CD4-positive, alpha-beta T cell (primary cell): ENCODE measurements at regions not wholly inside any gene's neighbourhood (a gene's known extent, or its start where the extent isn't known, plus 50 kb on each side); places are given as distances from the start of the nearest gene placed in this dataset.

Source experiments
- ATAC-seq: fragments of 200-7000 bp; cut with Tn5 transposase; one replicate; pipeline ENCODE4 v1.10.0; 2022; ENCODE audit warnings: mild to moderate bottlenecking; ENCODE audit not compliant: poor library complexity
- CTCF ChIA-PET: fragments of 350-600 bp; sonication (Branson Sonifier 250); formaldehyde crosslinking; loops from one replicate; lab custom pipeline; 2021; ENCODE audit warnings: antibody characterized with exemption, inconsistent platforms; lab: Charles Lee
- POLR2A ChIA-PET: fragments of 350-600 bp; sonication (Branson Sonifier 250); formaldehyde crosslinking; loops from one replicate; lab custom pipeline; 2021; ENCODE audit warnings: antibody characterized with exemption, inconsistent platforms; lab: Charles Lee
- DNase-seq, 14 experiments: peaks; one replicate each; pipeline ENCODE4 v3.0.0-alpha.2; 2013 to 2020; ENCODE audit warnings: mixed read lengths in 2 of 14
- H3K27ac ChIP-seq, 2 donors: one replicate each; pipeline versions ENCODE4 v1.5.1 to v1.7.0; 2013; ENCODE audit warnings: low read length in 2 of 2, low read depth in 1 of 2, mild to moderate bottlenecking in 1 of 2
- H3K27me3 ChIP-seq, 2 experiments: 1 replicate in 1 of 2; 2 replicates in 1 of 2; pipeline versions ENCODE4 v1.6.1 to v1.7.0; 2013; ENCODE audit warnings: low read length in 2 of 2, control low read depth in 1 of 2, mild to moderate bottlenecking in 1 of 2, moderate library complexity in 1 of 2; ENCODE audit not compliant: insufficient read depth in 2 of 2, control insufficient read depth in 1 of 2
- H3K36me3 ChIP-seq: one replicate; pipeline ENCODE4 v1.6.1; 2013; ENCODE audit warnings: low read length, control low read depth; ENCODE audit not compliant: insufficient read depth
- H3K4me1 ChIP-seq: one replicate; pipeline ENCODE4 v1.6.1; 2013; ENCODE audit warnings: low read length, control low read depth; ENCODE audit not compliant: insufficient read depth
- H3K4me3 ChIP-seq: one replicate; pipeline ENCODE4 v1.5.1; 2013; ENCODE audit warnings: mild to moderate bottlenecking, low read length, moderate library complexity
- H3K9me3 ChIP-seq, 2 experiments: 1 replicate in 1 of 2; 2 replicates in 1 of 2; pipeline versions ENCODE4 v1.6.1 to v1.7.0; 2013; ENCODE audit warnings: low read length in 2 of 2, mild to moderate bottlenecking in 2 of 2, control low read depth in 1 of 2, moderate library complexity in 1 of 2; ENCODE audit not compliant: control insufficient read depth in 1 of 2, insufficient read depth in 1 of 2
- H3K27ac Mint-ChIP-seq: one replicate; pipeline ENCODE4 v1.8.0; 2020; ENCODE audit warnings: mixed read lengths
- H3K27me3 Mint-ChIP-seq: one replicate; pipeline ENCODE4 v1.8.0; 2021; ENCODE audit warnings: mixed read lengths
- H3K36me3 Mint-ChIP-seq: one replicate; pipeline ENCODE4 v1.8.0; 2021; ENCODE audit warnings: low read depth, mixed read lengths
- H3K4me1 Mint-ChIP-seq: one replicate; pipeline ENCODE4 v1.8.0; 2021; ENCODE audit warnings: low read depth, mixed read lengths
- H3K4me3 Mint-ChIP-seq: one replicate; pipeline ENCODE4 v1.8.0; 2020; ENCODE audit warnings: mild to moderate bottlenecking, mixed read lengths
- H3K9me3 Mint-ChIP-seq: one replicate; pipeline ENCODE4 v1.8.0; 2020; ENCODE audit warnings: mixed read lengths
- intact Hi-C, 2 experiments: fragments of 100-400 bp; cut with DNase I in 1 of 2; cut with micrococcal nuclease in 1 of 2; formaldehyde crosslinking; loops; one replicate each; pipeline versions ENCODE4 v1.15.1 to v1.9.0; 2023 to 2025; cut with DNase I, micrococcal nuclease
- TF ChIP-seq, protein P1 (sequence below): fragments of 200-600 bp; IDR thresholded peaks from one replicate; pipeline ENCODE4 v1.8.0; 2022; ENCODE audit warnings: antibody characterized with exemption, mild to moderate bottlenecking

DNA sequence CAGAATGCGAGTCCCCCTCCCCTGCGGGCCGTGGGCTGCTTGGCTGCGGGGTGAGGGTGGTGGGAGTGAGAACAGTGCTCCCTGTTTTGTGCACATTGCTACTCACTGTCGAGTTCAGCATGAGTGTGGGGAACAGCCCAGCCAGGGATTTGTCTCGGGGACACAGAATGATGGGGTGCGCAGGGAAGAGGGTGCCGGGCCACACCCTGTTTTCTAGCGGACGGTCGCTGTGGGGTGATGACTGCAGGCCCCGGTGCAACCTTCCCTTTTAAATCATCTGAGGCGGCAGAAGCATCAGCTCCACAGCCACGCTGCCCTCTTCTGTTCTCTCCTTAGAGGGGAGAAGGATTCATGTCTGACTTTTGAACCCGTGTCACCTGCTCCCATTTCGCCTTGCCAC is 1051.2 kb downstream of the TBC1D22A start:
- ChIA-PET POLR2A (no interaction called here), CTCF (no interaction called here)
- Histone ChIP-seq H3K4me1 (no peaks in the 10 kb centered on the region), H3K4me3 (no peak overlapping the region), H3K27ac (no peak overlapping the region), H3K36me3 (no peaks in the 10 kb centered on the region), H3K27me3 (peaks cover 0 to 2% of the 10 kb centered on the region in 2 experiments), H3K9me3 (peaks cover 0 to 29% of the 10 kb centered on the region in 2 experiments)
- Mint-ChIP-seq H3K4me1 (no peaks in the 10 kb centered on the region), H3K27me3 (no peaks in the 10 kb centered on the region), H3K27ac (no peak overlapping the region), H3K4me3 (no peak overlapping the region), H3K9me3 (peaks cover 2% of the 10 kb centered on the region), H3K36me3 (no peaks in the 10 kb centered on the region)
- intact Hi-C loops = no loop called here
- TF ChIP-seq, protein P1, sequence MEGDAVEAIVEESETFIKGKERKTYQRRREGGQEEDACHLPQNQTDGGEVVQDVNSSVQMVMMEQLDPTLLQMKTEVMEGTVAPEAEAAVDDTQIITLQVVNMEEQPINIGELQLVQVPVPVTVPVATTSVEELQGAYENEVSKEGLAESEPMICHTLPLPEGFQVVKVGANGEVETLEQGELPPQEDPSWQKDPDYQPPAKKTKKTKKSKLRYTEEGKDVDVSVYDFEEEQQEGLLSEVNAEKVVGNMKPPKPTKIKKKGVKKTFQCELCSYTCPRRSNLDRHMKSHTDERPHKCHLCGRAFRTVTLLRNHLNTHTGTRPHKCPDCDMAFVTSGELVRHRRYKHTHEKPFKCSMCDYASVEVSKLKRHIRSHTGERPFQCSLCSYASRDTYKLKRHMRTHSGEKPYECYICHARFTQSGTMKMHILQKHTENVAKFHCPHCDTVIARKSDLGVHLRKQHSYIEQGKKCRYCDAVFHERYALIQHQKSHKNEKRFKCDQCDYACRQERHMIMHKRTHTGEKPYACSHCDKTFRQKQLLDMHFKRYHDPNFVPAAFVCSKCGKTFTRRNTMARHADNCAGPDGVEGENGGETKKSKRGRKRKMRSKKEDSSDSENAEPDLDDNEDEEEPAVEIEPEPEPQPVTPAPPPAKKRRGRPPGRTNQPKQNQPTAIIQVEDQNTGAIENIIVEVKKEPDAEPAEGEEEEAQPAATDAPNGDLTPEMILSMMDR = no peak
- ATAC-seq (no peak), DNase-seq (no peak)

DNA sequence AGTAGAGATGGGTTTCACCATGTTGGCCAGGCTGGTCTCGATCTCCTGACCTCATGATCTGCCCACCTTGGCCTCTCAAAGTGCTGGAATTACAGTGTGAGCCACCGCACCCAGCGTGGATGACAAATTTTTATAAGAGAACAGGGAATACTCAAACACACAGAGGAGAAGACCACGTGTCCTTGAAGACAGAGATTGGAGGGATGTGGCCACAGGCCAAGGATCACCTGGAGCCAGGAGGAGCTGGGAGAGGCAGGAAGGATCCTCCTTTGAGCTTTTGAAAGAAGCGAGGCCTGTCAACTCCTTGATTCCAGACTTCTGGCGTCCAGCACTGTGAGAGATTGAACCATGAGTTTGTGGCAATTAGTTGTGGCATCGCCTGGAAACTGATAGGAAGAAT is 1049.5 kb downstream of the TBC1D22A start:
- DNase-seq (no peak), ATAC-seq (no peak)
- H3K27ac Mint-ChIP-seq = no peak overlapping the region
- Histone ChIP-seq H3K9me3 (peaks cover 0 to 22% of the 10 kb centered on the region in 2 experiments), H3K36me3 (no peaks in the 10 kb centered on the region), H3K4me3 (no peak overlapping the region), H3K27ac (no peak overlapping the region), H3K4me1 (no peaks in the 10 kb centered on the region), H3K27me3 (peaks cover 0 to 7% of the 10 kb centered on the region in 2 experiments)
- peaks cover 2% of the 10 kb centered on the region for H3K9me3 Mint-ChIP-seq
- H3K4me3 Mint-ChIP-seq = no peak overlapping the region
- ChIA-PET CTCF (interaction anchor here (0.5 kb wide), 1 partner anchor 1884 kb away, joined by 3 read pairs; no protein-coding TSS in a partner anchor), POLR2A (no interaction called here)
- no peaks in the 10 kb centered on the region for H3K4me1 Mint-ChIP-seq
- no peaks in the 10 kb centered on the region for H3K36me3 Mint-ChIP-seq
- intact Hi-C loops = no loop called here
- H3K27me3 Mint-ChIP-seq = peaks cover 3% of the 10 kb centered on the region
- TF ChIP-seq, protein P1 = no peak

DNA sequence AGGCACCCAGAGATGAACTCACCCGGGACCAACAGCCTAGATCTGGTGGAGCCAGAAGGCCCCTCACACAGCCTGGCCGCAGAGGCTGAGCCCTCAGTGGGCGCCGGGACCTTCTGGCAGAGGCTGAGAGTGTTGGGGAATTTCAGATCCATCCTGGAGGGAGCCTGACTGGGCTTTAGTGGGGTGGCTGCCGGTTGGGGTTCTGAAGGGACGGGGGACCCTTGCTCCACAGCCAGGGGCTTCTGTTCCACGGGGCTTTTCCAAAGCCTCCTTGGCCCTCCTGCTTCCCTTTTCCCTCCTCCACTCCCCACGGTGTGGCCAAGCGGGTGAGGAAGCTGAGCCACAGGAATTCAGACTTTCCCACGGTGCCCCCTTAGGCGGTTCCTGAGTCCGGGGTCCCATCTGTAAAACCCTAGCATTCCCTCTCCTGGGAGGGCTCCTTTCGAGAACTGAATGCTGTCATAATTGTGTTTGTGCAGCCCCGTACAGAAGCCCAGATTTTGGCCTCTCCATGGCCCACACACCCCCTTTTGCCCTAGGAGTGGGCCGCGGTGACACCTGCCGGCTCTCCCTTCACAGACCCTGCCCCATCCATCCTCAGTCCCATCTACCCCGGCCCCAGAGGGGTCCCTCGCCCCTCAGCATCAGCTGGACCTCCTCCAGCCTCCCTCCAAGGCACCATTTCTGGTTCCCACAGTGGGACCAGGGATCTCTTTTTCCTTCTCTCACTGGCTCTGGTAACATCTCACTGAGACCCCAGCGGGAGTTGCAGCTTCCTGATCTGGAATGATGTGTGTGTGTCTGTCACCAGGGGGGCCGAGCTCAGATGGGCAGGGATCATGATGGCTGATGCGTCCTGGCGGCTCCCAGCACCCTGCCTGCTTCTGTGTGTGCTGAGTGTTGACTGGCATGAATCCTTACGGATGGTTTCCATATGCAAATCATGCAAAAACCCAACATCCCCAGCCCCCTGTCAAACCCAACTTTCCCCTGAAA is 1048.4 kb downstream of the TBC1D22A start:
- peaks cover 10% of the 10 kb centered on the region for H3K27me3 Mint-ChIP-seq
- Histone ChIP-seq H3K27me3 (peaks cover 0 to 9% of the 10 kb centered on the region in 2 experiments), H3K9me3 (peaks cover 0 to 22% of the 10 kb centered on the region in 2 experiments), H3K36me3 (no peaks in the 10 kb centered on the region), H3K4me1 (no peaks in the 10 kb centered on the region), H3K4me3 (no peak overlapping the region), H3K27ac (no peak overlapping the region)
- CTCF ChIA-PET = no interaction called here
- no peak overlapping the region for H3K4me3 Mint-ChIP-seq
- H3K9me3 Mint-ChIP-seq = no peaks in the 10 kb centered on the region
- TF ChIP-seq, protein P1 = no peak
- intact Hi-C loops = no loop called here
- H3K4me1 Mint-ChIP-seq = no peaks in the 10 kb centered on the region
- no peaks in the 10 kb centered on the region for H3K36me3 Mint-ChIP-seq
- POLR2A ChIA-PET = no interaction called here
- no peak overlapping the region for H3K27ac Mint-ChIP-seq
- no peak for ATAC-seq
- DNase-seq = no peak
